HG03521 (cell line): ENCODE measurements at regions not wholly inside any gene's neighbourhood (a gene's known extent, or its start where the extent isn't known, plus 50 kb on each side); places are given as distances from the start of the nearest gene placed in this dataset.

Experiments used
- ATAC-seq: cut with Tn5 transposase; IDR thresholded peaks from one replicate; pipeline ENCODE4 v1.9.1; 2021; ENCODE audit warnings: mild to moderate bottlenecking, moderate library complexity; ENCODE audit not compliant: unreplicated experiment

DNA sequence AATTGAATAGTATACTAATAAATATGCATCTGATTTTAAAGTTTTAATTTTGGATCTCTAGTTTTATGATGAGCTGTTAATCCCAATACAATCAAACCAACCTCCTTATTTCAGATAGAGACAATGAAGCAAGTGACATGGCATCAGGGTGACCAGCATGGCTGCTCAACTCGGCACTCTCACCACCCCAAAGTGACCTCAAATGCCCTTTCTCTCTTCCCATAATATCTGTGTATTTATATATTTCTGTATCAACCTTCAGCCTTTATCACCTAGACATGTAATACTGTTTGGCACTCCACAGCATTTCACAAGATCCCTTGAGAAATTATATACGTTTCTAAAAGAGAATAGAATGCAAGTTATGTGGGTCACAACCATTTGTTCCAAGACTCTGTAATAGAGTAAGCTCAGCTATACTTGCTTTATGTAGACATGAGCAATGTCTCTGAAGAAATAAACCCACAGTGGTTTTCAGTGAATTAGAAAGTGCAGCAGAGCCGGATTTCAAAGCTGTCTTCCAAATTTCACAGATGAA is 1623.2 kb upstream of the PABPC4L start:
- ATAC-seq: no peak

DNA sequence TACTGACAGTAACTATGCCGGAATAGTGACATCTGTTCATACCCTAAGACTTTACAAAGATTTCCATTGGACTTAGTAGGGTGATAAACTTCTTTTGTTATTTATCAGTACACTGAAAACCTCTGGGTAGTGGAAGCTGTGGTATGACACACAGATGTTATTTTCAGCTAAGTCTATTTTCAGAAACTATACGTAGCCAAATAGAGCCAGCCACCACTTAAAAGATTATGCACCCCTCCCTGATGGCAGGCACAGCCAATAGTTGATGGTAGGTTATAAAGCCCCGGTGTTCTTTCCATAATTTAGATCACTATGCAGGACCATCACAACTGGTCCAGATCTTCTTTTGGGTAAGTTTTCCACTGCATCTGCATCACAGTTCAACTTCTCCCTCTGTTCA is 1603.2 kb upstream of the PABPC4L start:
- ATAC-seq: no peak

DNA sequence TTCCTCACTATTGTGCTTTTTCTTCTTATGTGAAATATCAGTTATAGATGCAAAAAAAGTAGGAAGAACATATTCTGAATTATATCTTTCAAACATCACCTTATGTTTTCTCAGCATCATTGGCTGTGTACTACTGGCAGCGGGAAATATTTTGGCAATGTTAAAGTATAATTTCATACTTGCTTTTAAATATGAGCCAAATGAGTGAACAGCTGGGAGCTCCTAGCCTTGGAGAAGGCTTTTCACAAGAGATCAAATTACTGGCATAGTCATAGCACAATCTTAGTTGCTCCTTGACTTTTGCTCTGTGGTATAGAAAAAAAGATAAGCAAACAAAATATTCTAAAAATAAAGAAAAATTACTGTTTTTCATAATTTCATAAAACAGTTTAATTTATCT is 1575.8 kb upstream of the PABPC4L start:
- no peak for ATAC-seq

DNA sequence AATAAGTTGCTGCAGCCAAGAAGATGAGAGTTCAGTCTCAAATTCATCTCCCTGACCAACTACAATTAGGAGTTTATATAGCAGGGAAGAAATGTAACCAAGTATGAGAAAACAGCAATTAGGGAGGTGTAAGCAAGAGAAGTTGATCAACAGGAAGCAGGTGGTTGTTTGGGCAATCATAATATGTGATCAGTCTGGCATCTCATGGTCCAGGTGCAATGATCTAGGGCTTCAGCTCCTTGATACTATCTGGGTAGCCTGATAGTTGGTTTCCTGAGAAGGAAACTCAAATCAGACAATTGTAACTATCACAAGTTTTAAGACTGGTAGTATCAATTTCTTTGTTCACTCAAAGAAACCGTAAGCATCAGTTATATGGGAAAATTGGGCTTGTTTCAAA is 1574.3 kb upstream of the PABPC4L start:
- no peak for ATAC-seq

DNA sequence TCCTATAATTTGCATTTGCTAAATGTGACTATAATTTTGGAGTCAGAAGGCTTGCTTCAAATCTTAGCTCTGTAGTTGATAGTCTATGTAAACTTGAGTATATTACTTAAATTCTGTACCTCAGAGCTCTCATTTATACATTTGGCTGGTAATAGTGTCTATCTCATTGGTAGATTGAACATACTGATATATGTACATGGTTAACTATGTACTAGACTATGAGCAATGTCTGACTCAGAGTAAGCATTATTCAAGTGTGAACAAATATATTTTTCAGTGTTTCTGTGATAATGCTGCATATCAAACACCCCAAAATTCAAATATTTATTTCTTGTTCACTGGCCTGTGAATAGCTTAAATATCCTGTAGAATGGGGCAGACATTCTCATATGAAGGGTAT is 1568.9 kb upstream of the PABPC4L start:
- ATAC-seq: no peak

DNA sequence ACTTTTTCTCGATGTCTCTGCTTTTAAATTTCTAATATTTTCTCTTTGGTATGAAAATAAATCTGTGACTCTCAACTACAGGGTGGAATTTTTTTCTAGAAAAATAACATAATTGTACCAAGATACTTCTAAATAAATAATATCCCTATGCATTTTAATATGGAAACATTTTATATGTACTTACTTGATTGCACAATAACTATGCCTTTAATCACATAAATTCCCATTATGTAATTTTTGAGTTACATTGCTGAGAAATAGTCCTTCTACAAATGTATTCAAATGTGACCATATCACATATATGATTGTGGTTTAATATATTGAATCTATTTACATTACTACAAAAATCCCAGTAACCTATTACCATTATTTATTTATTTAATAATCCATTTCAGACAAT is 1543.3 kb upstream of the PABPC4L start:
- no peak for ATAC-seq

DNA sequence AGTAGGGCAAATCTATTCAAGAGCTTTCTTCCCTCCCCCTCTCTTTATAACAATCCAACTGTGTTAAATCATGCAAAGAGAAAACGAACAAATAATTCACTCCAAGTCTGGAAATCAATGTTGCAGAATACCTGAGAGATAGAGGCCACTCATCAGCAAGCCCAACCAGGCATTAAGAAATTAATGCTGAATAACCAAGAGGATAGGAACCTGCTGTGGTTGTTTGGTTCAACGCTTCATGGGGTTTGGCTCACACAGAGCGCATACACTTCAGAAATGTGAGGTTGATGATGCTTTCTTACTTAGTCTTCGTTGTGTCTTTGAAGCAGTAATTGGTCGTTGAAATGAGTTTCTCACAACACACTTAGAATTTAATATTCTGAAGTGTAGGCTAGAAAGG is 1540.0 kb upstream of the PABPC4L start:
- no peak for ATAC-seq

DNA sequence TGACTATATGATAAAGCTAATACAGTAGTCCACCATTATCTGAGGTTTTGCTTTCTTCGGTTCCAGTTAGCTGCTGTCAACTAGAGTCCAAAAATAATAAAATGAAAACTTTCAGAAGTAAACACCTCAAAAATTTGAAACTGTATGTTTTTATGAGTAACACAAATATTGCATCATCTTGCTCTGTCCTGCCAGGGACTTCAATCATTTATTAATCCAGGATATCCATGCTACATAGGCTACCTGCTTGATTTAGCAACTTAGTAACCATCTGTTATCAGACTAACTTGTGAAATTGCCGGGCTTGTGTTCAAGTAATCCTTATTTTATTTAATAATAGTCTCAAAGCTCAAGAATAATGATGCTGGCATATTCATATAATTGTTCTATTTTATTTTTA is 1537.8 kb upstream of the PABPC4L start:
- no peak for ATAC-seq

DNA sequence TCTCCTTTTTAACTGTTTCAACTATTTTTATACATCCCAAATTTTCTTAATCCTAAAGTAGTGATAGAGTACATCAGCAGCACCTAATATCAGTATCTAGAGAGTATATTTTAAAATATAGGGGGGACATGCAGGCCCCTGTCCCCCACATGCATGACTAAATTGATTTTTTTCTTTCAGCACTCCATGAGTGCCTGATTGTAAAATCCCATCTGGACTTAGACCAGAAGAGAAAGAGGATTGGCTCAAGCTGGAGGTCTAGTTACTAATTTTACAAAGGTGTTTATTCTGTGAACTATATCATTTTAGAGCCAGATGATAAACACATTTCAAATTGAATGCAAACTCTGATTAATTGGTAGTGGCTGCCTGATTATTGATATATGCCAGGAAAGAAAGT is 1533.9 kb upstream of the PABPC4L start:
- no peak for ATAC-seq

DNA sequence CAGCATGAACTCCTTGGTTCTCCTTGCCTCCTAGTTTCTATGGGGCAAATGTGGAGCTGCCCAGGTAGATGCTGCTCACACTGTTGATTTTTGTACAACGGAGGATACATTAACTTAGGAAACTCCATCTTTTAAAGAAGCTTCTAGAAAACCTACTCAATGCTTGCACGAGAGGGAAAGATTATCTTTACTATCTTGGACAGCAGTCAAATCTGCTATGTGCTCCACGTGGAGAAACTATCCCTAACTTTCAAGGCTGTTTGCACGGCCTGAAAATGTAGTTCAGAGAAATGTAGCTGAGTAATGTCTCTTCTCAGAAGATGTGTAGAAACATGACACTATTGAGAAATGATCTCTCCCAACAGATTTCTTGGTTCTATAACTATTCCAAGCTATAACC is 1530.9 kb upstream of the PABPC4L start:
- no peak for ATAC-seq

DNA sequence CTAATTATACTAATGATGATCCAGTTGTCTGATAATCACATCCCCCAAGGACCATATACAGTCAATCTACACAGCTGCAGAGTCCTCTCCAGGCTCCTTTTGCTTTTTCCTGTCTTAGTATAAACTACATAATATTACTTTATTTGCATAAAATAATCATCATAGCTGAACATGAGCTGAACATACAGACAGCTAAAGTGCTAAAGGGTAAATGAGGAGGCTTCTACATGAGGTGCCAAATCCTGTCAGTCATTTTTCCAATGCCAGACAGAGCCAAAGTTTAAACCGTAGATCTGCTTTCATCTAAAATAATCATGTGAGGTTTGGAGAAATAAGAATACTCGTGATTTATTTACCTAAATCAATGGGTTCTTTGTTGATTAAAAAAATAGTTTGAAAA is 1530.1 kb upstream of the PABPC4L start:
- no peak for ATAC-seq

DNA sequence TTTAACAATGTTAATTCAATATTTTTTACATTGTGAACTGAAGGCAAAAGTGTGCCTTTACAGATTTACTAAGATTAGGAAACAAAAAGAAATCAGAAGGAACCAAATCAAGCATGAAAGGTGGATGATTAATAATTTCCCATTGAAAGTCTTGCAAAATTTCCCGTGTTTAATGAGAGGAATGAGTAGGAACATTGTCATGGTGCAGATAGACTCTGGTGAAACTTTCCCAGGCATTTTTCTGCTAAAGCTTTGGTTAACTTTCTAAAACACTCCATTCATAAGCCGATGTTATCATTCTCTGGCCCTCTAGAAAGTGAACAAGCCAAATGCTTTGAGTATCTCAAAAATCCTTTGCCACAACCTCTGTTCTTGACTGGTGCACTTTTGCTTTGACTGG is 1522.8 kb upstream of the PABPC4L start:
- no peak for ATAC-seq

DNA sequence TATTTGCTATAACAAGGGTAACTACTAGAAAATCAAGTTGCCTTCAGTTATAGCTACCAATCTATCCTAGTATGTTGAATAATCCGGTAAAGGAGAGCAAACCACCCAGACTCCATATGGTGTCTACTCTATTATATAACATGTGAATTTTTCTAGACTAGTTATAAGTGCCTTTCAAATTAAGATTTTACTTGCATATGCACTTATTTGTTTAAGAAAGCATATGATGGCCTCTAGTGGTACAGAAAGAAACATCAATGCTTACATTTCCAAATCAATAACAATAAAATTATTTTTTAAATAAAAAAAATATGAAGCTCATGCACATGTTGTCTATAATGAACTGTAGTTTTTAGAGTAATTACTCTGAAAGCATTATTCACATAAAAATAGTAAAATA is 1516.4 kb upstream of the PABPC4L start:
- no peak for ATAC-seq

DNA sequence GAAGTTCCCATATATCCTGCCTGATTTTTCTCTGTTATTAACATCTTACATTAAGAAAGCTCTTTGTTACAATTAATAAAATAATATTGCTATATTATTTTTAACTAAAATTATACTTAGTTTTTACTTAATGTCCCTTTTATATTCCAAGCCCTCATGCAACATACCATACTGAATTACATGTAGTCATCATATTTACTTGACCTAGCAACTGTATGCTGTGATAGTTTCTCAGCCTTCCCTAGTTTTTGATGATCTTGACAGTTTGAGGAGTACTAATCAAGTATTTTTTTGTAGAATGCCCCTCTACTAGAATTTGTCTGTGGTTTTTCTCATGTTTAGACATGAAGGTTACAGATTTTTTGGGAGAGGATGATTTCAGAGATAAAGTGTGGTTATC is 1503.8 kb upstream of the PABPC4L start:
- no peak for ATAC-seq

DNA sequence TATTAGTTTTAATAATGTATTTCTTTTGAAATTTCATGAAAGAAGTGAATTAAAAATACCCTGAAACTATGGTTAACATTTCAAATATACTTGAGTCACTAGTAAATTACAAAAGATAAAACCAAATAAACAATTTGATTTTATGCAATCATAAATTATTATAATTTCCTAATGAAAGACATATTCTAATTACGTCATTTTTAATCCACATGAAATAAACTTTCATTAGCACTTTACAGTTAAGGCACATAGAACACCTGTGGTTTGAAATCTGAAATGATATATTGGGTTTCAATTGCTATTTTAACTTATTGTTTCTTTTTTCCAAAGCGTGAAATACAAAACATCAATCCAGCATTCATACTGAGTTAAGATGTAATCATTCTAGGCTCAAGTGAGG is 1492.5 kb upstream of the PABPC4L start:
- ATAC-seq: no peak

DNA sequence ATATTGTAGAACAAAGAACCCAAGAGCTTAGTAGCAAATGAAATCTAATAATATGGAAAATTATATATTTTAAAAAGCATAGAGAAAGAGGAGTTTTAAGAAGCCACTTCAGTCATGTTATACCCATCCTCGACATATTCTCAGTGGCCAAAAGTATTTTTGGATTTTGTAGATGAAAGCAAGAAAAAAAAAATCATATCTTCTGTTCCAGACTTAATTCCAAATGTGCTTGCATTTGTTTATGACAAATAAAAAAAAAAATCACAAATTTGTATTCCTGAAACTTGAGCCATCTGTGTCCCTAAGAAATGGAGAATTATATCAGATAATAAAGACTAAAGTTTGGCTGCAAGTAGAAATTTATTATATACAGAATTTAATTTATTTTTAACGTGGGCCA is 1482.4 kb upstream of the PABPC4L start:
- ATAC-seq: no peak

DNA sequence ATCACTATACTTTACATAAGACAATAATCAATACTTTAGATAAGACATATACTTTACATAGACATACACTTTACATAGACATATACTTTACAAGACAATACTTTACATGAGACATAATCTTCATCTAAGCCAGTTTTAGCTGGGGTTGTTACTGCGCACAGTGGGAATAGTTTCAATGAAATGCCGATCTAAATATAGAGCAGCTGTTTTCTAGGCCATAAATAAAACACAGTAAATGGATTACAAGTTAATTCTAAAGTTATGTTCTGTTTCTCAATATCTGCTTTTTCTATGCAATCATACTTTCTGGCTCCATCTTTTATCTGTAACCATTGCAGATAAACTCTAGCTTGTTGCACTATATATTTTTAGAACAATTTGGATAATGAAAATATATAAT is 1470.6 kb upstream of the PABPC4L start:
- no peak for ATAC-seq

DNA sequence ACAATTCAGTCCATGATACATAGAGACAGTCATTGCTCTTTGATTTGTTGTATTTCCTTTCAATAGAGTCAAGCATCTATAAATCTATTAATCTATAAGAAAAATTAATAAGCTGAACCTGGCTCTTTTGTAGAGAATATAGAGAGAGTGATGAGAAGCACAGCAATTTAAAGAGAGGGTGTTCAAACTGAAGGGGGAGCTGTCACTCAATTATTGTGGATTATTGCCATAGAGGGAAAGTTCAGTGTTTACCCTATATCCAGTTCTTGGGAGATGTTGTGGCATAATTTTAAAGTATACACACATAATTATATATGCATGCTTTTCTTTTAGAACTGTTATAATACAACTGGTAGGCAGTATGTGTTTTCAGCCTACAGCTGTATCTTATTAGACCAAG is 1469.0 kb upstream of the PABPC4L start:
- no peak for ATAC-seq
